Hematopoietic multipotent progenitor cell treated with erythropoietin and hydrocortisone succinate and interleukin-3 and kit ligand, for 17 days (in vitro differentiated cells): ENCODE measurements at regions not wholly inside any gene's neighbourhood (a gene's known extent, or its start where the extent isn't known, plus 50 kb on each side); places are given as distances from the start of the nearest gene placed in this dataset.
"Not testable (repeated sequence)": the region's sequence is repeated elsewhere in the genome, so short reads cannot be mapped to it uniquely, and the experiment has no call there.

Source experiments
- DNase-seq: peaks from one replicate; pipeline ENCODE4 v3.0.0-alpha.2; 2015; ENCODE audit warnings: low spot score

- DNase-seq, result no peak
Measured at GRCh38 chr1:209123601-209124000, 459.9 kb upstream of the CAMK1G start.

DNA sequence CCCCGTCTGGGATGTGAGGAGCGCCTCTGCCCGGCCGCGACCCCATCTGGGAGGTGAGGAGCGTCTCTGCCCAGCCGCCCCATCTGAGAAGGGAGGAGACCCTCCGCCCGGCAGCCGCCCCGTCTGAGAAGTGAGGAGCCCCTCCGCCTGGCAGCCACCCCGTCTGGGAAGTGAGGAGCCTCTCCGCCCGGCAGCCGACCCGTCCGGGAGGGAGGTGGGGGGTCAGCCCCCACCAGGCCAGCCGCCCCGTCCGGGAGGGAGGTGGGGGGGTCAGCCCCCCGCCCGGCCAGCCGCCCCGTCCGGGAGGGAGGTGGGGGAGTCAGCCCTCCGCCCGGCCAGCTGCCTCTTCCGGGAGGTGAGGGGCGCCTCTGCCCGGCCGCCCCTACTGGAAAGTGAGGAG is 454.4 kb upstream of the CAMK1G start:
- DNase-seq, result not testable (repeated sequence)

- DNase-seq, result no peak
Measured at GRCh38 chr1:209130886-209131285, 452.6 kb upstream of the CAMK1G start.

DNA sequence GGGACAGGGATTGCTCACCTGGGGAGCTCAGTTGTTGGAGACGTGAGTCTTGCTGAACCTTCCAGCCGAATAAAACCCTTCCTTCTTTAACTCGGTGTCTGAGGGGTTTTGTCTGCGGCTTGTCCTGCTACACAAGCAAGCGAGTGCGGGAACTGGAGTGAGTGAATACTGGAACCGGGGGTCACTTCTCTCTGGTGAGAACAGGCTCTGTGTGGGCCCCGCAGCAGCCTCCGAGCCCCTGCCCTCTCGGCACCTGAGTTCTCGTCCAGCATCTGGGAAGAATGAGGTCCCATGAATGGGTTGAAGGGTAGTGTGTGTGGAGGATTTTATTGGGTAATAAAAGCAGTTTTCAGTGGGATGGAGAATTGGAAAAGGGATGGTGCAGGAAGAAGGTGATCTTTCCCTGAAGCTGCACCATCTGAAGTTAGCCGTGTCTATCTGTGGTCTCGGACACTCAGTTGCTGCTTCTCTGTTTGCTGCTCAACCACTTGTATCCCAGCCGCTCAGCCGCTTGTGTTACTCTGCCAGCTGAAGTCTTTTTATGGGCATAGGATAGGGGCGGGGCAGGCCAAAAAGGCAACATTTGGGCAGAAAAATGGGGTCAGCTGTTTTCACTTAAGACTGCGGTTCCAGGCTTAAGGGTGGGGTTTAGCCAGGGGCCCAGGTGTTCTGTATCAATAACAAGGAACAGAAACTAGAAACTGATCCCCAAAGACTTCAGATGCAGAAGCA is 450.6 kb upstream of the CAMK1G start:
- no peak for DNase-seq

DNA sequence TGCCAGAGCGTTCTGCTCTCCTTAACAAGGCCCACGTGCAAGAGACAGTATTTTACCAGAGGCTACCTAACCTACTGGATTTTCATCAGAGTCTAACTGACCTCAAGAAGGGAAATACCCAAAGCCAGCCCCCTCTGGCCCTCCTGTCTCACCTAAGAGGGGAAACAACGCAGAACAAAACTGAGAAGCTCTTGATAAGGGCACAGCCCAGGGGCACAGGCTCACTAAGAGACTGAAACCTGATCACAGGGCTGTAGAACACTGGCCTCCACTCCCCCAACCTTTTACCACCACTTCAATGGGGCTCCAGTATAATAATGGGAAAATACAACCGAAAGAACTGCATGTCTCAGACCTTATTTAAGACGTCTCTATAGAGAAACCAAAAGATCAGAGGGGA is 449.5 kb upstream of the CAMK1G start:
- no peak for DNase-seq

DNA sequence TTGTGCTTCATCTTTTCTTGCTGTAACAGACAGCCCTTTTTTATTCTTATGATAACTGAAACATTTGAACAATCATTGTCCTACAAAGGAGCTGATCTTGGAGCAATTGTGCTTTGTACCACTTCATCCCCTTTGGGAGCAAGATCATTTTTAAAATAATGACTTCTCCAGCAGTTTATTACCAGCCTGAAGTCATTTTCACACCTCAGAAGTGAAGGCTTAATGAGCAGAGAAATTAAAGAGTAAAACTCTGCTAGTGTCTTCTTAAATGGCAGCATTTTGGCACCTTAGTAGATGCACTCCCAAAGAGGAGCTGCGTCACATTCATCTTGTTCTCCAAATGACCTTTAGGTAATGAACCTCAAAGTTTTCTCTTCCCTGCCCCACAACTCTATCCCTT is 439.6 kb upstream of the CAMK1G start:
- DNase-seq, result no peak

DNA sequence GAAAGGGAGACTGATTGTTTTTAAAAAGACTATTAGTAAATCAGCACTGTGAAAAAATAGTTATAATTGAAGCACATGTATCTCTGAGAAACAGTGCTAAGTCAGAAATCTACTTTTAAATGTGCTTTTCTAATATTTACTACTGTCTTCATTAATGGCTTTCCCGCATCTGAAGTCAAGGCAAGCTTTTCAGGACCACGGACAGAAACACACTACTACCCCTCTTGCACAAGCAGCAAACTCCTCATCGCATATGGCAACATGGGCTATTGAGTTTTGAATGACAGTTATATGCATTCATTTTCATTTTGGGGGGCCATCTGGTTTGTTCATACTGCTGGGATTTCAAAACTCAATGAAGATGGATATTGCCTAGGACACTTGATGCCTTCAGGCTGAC is 433.4 kb upstream of the CAMK1G start:
- DNase-seq, result no peak

- DNase-seq, result no peak
Measured at GRCh38 chr1:209153411-209153810, 430.1 kb upstream of the CAMK1G start.

DNA sequence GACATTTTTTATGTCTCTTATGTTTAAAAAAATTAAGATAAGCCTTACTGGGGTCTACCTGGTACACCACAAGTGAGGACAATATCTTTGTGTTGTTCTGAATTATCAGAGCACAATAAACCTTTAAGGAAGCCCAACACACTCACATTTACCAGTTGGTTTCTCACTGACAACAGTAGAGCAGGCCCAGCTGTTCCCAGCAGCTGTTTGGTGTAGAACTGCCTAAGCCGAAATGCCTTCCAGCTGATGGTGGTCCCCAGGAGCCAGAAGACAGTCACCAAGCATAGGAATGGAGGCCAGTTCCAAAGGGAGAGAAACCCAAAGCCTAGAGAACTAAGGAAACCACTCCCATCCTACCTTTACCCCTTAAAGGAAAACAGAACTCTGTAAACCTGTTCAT is 428.6 kb upstream of the CAMK1G start:
- DNase-seq, result no peak

- DNase-seq, result no peak
Measured at GRCh38 chr1:209155546-209155945, 428.0 kb upstream of the CAMK1G start.

GRCh38 chr1:209156991-209157390 is 426.5 kb upstream of the CAMK1G start:
- DNase-seq, result no peak

- no peak for DNase-seq
Measured at GRCh38 chr1:209157546-209158249, 425.8 kb upstream of the CAMK1G start.

GRCh38 chr1:209158851-209159250 is 424.7 kb upstream of the CAMK1G start:
- DNase-seq, result no peak

DNA sequence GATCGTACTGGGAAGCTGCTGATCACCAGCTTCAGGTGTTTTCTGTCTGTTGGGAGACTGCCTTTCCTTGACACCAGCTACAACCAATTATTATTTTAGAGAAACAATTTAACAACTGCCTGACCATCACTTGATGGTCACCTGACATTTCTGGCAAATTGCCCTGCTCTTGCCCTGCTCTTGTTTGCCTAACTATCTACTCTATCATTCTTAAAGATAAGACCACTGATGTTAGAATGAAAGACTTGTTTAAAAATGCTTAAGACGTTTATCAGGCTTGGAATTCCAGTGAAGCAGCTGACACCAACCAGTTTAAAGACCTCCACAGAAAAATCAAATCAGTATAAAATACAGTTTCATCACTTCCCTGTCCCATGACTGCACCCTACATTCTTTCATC is 423.3 kb upstream of the CAMK1G start:
- no peak for DNase-seq

DNA sequence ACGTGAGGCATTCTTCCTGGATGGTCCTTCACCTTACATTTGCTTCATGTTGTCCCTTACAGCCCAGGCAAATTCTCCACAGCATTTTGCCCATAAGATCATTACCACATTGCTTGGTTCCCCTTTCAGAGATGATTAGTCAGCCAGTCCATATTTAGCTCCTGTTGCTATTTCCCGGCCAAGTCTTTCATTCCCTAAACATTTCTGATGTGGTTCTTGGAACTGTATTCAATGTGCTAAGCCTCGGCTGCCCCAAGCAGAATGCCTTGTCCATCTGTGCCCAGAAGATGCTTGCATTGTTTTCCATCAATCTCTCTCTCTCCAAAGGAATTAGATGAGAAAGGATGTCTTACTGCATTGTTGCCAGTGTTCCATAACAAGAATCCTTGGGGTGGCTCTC is 420.9 kb upstream of the CAMK1G start:
- DNase-seq, result no peak

- DNase-seq, result no peak
Measured at GRCh38 chr1:209168204-209168603, 415.3 kb upstream of the CAMK1G start.

DNA sequence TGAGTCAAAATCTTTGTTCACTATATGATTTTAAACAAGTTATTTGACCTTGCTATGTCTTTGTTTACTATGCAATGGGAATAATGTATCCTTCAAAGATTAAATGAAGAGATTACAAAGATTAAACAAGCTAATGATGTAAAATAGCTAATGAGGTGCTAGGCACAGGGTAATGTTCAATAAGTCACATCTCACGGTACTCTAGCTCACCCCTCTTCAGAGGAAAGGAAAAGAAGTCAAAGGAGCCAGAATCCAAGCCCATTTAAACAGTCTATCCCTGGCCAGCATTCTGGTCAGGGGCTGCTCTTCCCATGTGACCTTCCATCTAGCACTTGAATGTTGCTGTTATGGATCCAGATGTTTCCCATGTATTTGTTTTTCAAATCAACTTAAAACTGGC is 412.4 kb upstream of the CAMK1G start:
- DNase-seq, result no peak

DNA sequence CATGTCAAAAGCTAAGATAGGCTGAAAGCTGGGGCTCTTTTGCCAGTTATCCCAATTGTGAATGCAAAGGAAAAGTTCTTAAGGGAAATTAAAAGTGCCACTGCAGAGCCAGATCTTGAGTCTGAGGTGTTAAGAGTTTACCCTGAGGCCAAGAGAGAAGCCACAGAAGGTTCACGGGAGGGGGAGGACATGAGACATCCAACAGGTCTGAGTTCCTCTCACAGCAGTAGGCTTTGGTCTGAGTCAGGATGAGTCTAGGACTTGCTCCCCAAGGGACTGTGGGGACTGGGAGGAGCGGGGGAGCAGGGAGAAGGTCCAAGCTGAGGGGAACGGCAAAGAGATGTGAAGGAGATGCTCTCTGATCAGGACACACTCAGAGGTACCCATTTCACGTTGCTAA is 411.2 kb upstream of the CAMK1G start:
- DNase-seq, result no peak

- not testable (repeated sequence) for DNase-seq
Measured at GRCh38 chr1:209172792-209173542, 410.5 kb upstream of the CAMK1G start.

GRCh38 chr1:209173796-209174195 is 409.7 kb upstream of the CAMK1G start:
- DNase-seq, result not testable (repeated sequence)

DNA sequence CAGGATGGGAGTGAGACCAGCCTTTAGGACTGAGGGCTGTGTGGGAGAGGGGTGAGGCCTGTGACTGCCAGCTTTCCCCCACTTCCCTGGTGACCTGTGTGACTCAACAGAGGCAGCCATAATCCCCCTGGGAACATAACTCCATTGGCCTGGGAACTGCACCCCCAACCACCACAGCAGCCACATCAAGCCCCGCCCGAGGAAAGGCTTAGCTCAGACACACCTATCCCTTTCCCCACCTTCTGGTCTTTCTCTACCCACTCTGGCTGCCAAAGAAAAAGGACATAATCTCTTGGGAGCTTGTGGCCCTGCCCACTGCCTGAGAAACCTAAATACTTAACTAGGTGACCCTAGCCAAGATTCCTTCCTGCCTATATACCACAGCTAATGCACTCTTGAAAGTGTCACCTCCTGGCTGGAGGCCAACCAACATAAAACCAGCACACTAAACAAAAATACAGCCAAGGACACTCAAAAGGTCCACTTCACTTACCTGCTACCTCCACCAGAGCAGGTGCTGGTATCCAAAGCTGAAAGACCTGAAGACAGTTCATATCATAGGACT is 406.6 kb upstream of the CAMK1G start:
- DNase-seq, result no peak

DNA sequence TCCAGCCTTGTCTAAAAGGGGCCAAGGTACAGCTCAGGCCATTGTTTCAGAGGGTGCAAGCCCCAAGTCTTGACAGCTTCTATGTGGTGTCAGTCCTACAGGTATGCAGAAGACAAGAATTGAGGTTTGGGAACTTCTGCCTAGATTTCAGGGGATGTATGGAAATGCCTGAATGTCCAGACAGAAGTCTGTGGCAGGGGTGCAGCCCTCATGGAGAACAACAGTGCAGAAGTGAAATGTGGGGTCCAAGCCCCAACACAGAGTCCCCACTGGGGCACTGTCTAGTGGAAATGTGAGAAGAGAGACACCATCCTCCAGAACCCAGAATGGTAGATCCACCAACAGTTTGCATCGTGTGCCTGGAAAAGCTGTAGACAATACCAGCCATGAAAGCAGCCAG is 400.3 kb upstream of the CAMK1G start:
- DNase-seq, result no peak

DNA sequence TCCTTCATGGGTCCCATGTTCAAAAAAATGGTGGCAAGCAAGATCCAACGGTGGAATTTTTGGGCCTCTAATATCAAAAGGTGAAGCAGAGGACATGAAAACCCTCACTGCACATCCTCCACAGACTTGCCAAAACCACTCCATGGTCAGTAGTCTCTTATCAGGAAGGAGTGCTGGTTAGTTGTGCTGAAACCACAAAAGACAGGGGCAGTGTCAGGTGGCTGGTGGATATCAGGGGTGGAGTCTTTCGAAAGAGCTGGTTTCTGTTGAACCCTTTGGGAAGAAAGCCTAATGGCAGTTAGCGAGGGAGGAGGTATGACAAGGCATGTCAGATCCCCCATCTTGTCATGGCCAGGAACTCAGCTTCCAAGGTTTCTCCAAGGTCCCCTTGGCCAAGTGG is 395.9 kb upstream of the CAMK1G start:
- no peak for DNase-seq
